B cell (primary cell): ENCODE measurements at regions not wholly inside any gene's neighbourhood (a gene's known extent, or its start where the extent isn't known, plus 50 kb on each side); places are given as distances from the start of the nearest gene placed in this dataset.

Experiments
- ATAC-seq: fragments of 200-7000 bp; cut with Tn5 transposase; one replicate; pipeline ENCODE4 v1.10.0; 2021; ENCODE audit warnings: low read depth, mild to moderate bottlenecking, moderate number of reproducible peaks, moderate library complexity
- CTCF ChIA-PET: fragments of 350-600 bp; sonication (Branson Sonifier 250); formaldehyde crosslinking; loops from one replicate; lab custom pipeline; 2021; ENCODE audit warnings: antibody characterized with exemption, inconsistent platforms; lab: Charles Lee
- POLR2A ChIA-PET: fragments of 350-600 bp; sonication (Branson Sonifier 250); formaldehyde crosslinking; loops from one replicate; lab custom pipeline; 2021; ENCODE audit warnings: antibody characterized with exemption; lab: Charles Lee
- DNase-seq: peaks from one replicate; pipeline ENCODE4 v3.0.0; 2013
- H2AFZ ChIP-seq: 2 replicates; pipeline ENCODE4 v1.6.1; 2012; ENCODE audit warnings: mild to moderate bottlenecking, low read depth, low read length; ENCODE audit not compliant: insufficient read depth, poor library complexity, severe bottlenecking
- H3K27ac ChIP-seq, 2 donors: 1 replicate in 1 of 2; 2 replicates in 1 of 2; pipeline ENCODE4 v1.5.1; 2012 to 2013; ENCODE audit warnings: low read length in 2 of 2, mild to moderate bottlenecking in 2 of 2, moderate library complexity in 1 of 2
- H3K27me3 ChIP-seq, 4 experiments: fragments of 200-600 bp in 1 of 4; sonication (generic) in 1 of 4; replicated peaks in 1 of 4; 1 replicate in 2 of 4; 2 replicates in 2 of 4; pipeline versions ENCODE4 v1.6.1 to v1.7.0; 2013 to 2016; ENCODE audit warnings: low read length in 3 of 4, mild to moderate bottlenecking in 2 of 4, mixed read lengths in 1 of 4, moderate library complexity in 1 of 4; ENCODE audit not compliant: insufficient read depth in 4 of 4, control insufficient read depth in 3 of 4; ENCODE audit errors: control extremely low read depth in 1 of 4
- H3K36me3 ChIP-seq, 2 experiments: replicated peaks in 1 of 2; 1 replicate in 1 of 2; 2 replicates in 1 of 2; pipeline versions ENCODE4 v1.6.1 to v1.7.1; 2013; ENCODE audit warnings: low read length in 1 of 2; ENCODE audit not compliant: insufficient read depth in 2 of 2, control insufficient read depth in 1 of 2; ENCODE audit errors: control extremely low read depth in 1 of 2, extremely low read depth in 1 of 2
- H3K4me1 ChIP-seq, 2 donors: fragments of 200-600 bp in 1 of 2; sonication (generic) in 1 of 2; 1 replicate in 1 of 2; 2 replicates in 1 of 2; pipeline versions ENCODE4 v1.5.1 to v1.6.1; 2013 to 2017; ENCODE audit warnings: low read length in 2 of 2; ENCODE audit not compliant: control insufficient read depth in 2 of 2, insufficient read depth in 2 of 2
- H3K4me2 ChIP-seq: replicated peaks from 2 replicates; pipeline ENCODE3; 2012; ENCODE audit warnings: mild to moderate bottlenecking, low read depth, low read length; ENCODE audit not compliant: poor library complexity, severe bottlenecking
- H3K4me3 ChIP-seq, 5 experiments: fragments of 200-600 bp in 1 of 5; sonication (generic) in 1 of 5; 1 replicate in 3 of 5; 2 replicates in 2 of 5; pipeline versions ENCODE4 v1.5.1 to v1.7.0; 2011 to 2016; ENCODE audit warnings: low read length in 4 of 5, mild to moderate bottlenecking in 4 of 5, low read depth in 2 of 5, control low read depth in 1 of 5, moderate library complexity in 1 of 5; ENCODE audit not compliant: insufficient read depth in 1 of 5; ENCODE audit errors: control extremely low read depth in 1 of 5, extremely low read depth in 1 of 5
- H3K79me2 ChIP-seq: fragments of 200-600 bp; sonication (generic); one replicate; pipeline ENCODE4 v1.6.0; 2016; ENCODE audit warnings: low read length; ENCODE audit not compliant: control insufficient read depth, insufficient read depth
- H3K9ac ChIP-seq: fragments of 200-600 bp; sonication (generic); 2 replicates; pipeline ENCODE4 v1.6.1; 2017; ENCODE audit warnings: mild to moderate bottlenecking, low read length, moderate library complexity
- H3K9me3 ChIP-seq, 3 donors: one replicate each; pipeline versions ENCODE4 v1.6.1 to v1.7.1; 2013; ENCODE audit warnings: low read length in 2 of 3; ENCODE audit not compliant: control insufficient read depth in 2 of 3, insufficient read depth in 1 of 3; ENCODE audit errors: control extremely low read depth in 1 of 3
- H4K20me1 ChIP-seq: 2 replicates; pipeline ENCODE4 v1.6.0; 2012; ENCODE audit warnings: mild to moderate bottlenecking, low read length; ENCODE audit not compliant: insufficient read depth, control insufficient read depth, poor library complexity, severe bottlenecking
- H3K27ac Mint-ChIP-seq: one replicate; pipeline ENCODE4 v1.8.0; 2021; ENCODE audit warnings: mixed read lengths
- H3K27me3 Mint-ChIP-seq: one replicate; pipeline ENCODE4 v1.8.0; 2021; ENCODE audit warnings: mixed read lengths
- H3K4me1 Mint-ChIP-seq: one replicate; pipeline ENCODE4 v1.8.0; 2021; ENCODE audit warnings: mixed read lengths
- H3K4me3 Mint-ChIP-seq: one replicate; pipeline ENCODE4 v1.8.0; 2021; ENCODE audit warnings: mixed read lengths
- H3K9me3 Mint-ChIP-seq: one replicate; pipeline ENCODE4 v1.8.0; 2022; ENCODE audit warnings: mixed read lengths; ENCODE audit not compliant: insufficient read depth
- CTCF ChIP-seq: fragments of 200-600 bp; IDR thresholded peaks from one replicate; pipeline ENCODE4 v1.8.0; 2022; ENCODE audit warnings: antibody characterized with exemption, mild to moderate bottlenecking
- EZH2 ChIP-seq: IDR thresholded peaks from 2 replicates; pipeline ENCODE4 v1.6.1; 2012; ENCODE audit warnings: borderline replicate concordance, low read depth, mild to moderate bottlenecking, moderate library complexity, low read length; ENCODE audit not compliant: insufficient read depth, poor library complexity, severe bottlenecking
- WGBS: methylation state at CpG from one replicate; pipeline ENCODE4 v1.1.5; 2013; ENCODE audit warnings: missing lambda C conversion rate; ENCODE audit not compliant: insufficient coverage; 5-methylcytosine and 5-hydroxymethylcytosine counted together
- intact Hi-C: fragments of 100-400 bp; cut with micrococcal nuclease; formaldehyde crosslinking; loops from one replicate; pipeline ENCODE4 v1.10.0; 2022

GRCh38 chr5:28110781-28111180 lies 1072.4 kb upstream of the CDH9 start:
- no peaks in the 10 kb centered on the region for H3K4me1 ChIP-seq
- peaks cover 0 to 8% (median 0%) of the 10 kb centered on the region in 3 donors for H3K9me3 ChIP-seq
- POLR2A ChIA-PET: no interaction called here
- no peak overlapping the region for H3K9ac ChIP-seq
- H3K9me3 Mint-ChIP-seq: no peaks in the 10 kb centered on the region
- 88% methylated on average over 3 of the region's 6 CpGs for WGBS
- no peak overlapping the region for H3K4me2 ChIP-seq
- H3K4me1 Mint-ChIP-seq: no peaks in the 10 kb centered on the region
- no peaks in the 10 kb centered on the region for H3K27me3 ChIP-seq
- no peak overlapping the region for H2AFZ ChIP-seq
- no peak overlapping the region for H3K27ac Mint-ChIP-seq
- no peak overlapping the region for H3K4me3 Mint-ChIP-seq
- H3K79me2 ChIP-seq: no peaks in the 10 kb centered on the region
- H3K36me3 ChIP-seq: no peaks in the 10 kb centered on the region
- H3K4me3 ChIP-seq: no peak overlapping the region
- ATAC-seq: no peak
- intact Hi-C loops: no loop called here
- CTCF ChIA-PET: no interaction called here
- DNase-seq: no peak
- TF ChIP-seq EZH2: no peak
- no peaks in the 10 kb centered on the region for H4K20me1 ChIP-seq
- no peak overlapping the region for H3K27ac ChIP-seq
- H3K27me3 Mint-ChIP-seq: no peaks in the 10 kb centered on the region

DNA sequence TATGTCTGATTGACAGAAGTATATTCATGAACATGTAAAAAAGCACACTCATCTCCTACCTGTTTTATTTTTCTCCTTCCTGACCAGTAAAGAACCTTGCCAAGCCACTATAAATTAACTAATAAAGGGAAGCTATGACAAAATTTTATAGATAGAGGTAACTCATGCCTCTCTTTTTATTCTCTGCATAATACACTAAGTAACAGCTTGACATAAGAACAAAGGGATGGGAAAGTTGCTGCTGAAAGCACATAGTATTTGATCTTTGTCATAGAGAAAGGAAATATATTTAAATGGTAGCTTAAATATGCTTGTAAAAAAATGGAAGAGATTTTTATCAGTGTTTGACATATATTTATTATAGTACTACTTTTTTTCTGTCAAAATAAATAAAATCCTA lies 1065.7 kb upstream of the CDH9 start:
- no peaks in the 10 kb centered on the region for H4K20me1 ChIP-seq
- no peaks in the 10 kb centered on the region for H3K4me1 Mint-ChIP-seq
- no peak overlapping the region for H3K27ac ChIP-seq
- ChIA-PET POLR2A (no interaction called here), CTCF (no interaction called here)
- no peaks in the 10 kb centered on the region for H3K9me3 Mint-ChIP-seq
- no peak overlapping the region for H3K4me3 ChIP-seq
- H3K9ac ChIP-seq: no peak overlapping the region
- no peak overlapping the region for H3K27ac Mint-ChIP-seq
- intact Hi-C loops: no loop called here
- no peaks in the 10 kb centered on the region for H3K27me3 ChIP-seq
- H3K4me3 Mint-ChIP-seq: no peak overlapping the region
- no peaks in the 10 kb centered on the region for H3K27me3 Mint-ChIP-seq
- H3K4me2 ChIP-seq: no peak overlapping the region
- no peaks in the 10 kb centered on the region for H3K36me3 ChIP-seq
- H3K4me1 ChIP-seq: no peaks in the 10 kb centered on the region
- H3K79me2 ChIP-seq: no peaks in the 10 kb centered on the region
- DNase-seq: no peak
- no peak for ATAC-seq
- no peaks in the 10 kb centered on the region for H3K9me3 ChIP-seq
- no peak for TF ChIP-seq CTCF
- no peak for TF ChIP-seq EZH2
- H2AFZ ChIP-seq: no peak overlapping the region
